ENCODE measurements at regions not wholly inside any gene's neighbourhood (a gene's known extent, or its start where the extent isn't known, plus 50 kb on each side); places are given as distances from the start of the nearest gene placed in this dataset.

DNA sequence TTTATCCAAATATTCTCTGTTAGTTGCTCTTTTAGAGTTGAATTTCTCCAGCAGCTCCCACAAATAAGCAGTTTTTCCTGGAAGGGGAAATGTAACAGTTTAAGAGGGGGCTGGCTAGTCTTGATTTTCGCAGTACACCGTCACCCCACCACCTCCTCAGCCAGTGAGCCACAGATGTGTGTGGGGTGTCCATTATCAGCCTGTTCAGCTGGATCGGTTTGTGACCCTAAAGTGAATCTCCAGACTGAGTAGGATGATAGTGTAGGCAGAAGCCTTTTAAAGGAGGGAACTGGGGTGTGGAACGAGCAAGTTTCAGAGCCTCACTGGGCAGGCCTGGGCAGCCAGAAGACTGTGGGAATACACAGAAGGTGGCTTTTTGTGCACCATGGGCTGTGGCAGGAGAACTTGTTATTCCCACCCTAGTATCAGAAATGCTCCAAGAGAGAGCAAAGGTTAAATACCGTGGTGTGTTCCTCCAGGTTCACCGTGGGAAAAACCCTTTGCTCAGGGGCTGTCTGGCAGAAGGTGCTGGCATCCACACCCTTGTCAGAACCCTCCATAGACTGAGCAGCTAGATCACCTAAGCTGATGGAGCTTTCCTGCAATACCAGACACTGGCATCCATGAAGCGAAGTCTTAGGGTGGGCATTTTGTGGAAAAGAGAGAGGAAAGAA lies 230.9 kb upstream of the MOCS1 start:
- no peak for TF ChIP-seq YY1 (IDR thresholded peaks at IDR 0.05; ENCODE audit: insufficient read depth, insufficient read length)
- no peak for TF ChIP-seq ZNF274 (IDR thresholded peaks at IDR 0.05; ENCODE audit: low read depth, low read length)
- TF ChIP-seq SUZ12 (IDR thresholded peaks at IDR 0.05; ENCODE audit: extremely low read depth, insufficient read depth, insufficient read length) = no peak

All from NT2/D1 (cell line).